Upper lobe of right lung (tissue), 1 donor: ENCODE measurements at regions not wholly inside any gene's neighbourhood (a gene's known extent, or its start where the extent isn't known, plus 50 kb on each side); places are given as distances from the start of the nearest gene placed in this dataset.
A peak's percentile ranks its signal among the peaks of the same experiment; 100 is the strongest.

Experiments
- ATAC-seq: fragments of 200-7000 bp; cut with Tn5 transposase; one replicate; pipeline ENCODE4 v1.9.1; 2020; ENCODE audit warnings: mild to moderate bottlenecking, moderate library complexity
- DNase-seq: peaks from one replicate; pipeline ENCODE4 v3.0.0-alpha.2; 2020
- H3K27ac ChIP-seq: fragments of 200-600 bp; one replicate; pipeline ENCODE4 v1.8.0; 2022
- H3K27me3 ChIP-seq: fragments of 200-600 bp; one replicate; pipeline ENCODE4 v1.8.0; 2022; ENCODE audit warnings: mild to moderate bottlenecking
- H3K36me3 ChIP-seq: fragments of 200-600 bp; one replicate; pipeline ENCODE4 v1.8.0; 2022
- H3K4me1 ChIP-seq: fragments of 200-600 bp; one replicate; pipeline ENCODE4 v1.8.0; 2022
- H3K4me3 ChIP-seq: fragments of 200-600 bp; one replicate; pipeline ENCODE4 v1.8.0; 2022; ENCODE audit warnings: mild to moderate bottlenecking
- H3K9me3 ChIP-seq: fragments of 200-600 bp; one replicate; pipeline ENCODE4 v1.8.0; 2022
- CTCF ChIP-seq: fragments of 200-600 bp; IDR thresholded peaks from one replicate; pipeline ENCODE4 v1.8.0; 2022; ENCODE audit warnings: antibody characterized with exemption
- intact Hi-C: fragments of 100-400 bp; cut with DNase I; formaldehyde crosslinking; loops from one replicate; pipeline ENCODE4 v1.11.0; 2022
- donor health status: DM: no; HTN: yes; CAD: no; lungs with severe emphysema.

- no peak overlapping the region for H3K4me3 ChIP-seq
- ATAC-seq (peak; percentile 79), DNase-seq (no peak)
- intact Hi-C loops, result no loop called here
- no peaks in the 10 kb centered on the region for H3K4me1 ChIP-seq
- no peaks in the 10 kb centered on the region for H3K27me3 ChIP-seq
- peak; percentile 21 for TF ChIP-seq CTCF
- no peak overlapping the region for H3K27ac ChIP-seq
- no peaks in the 10 kb centered on the region for H3K36me3 ChIP-seq
- H3K9me3 ChIP-seq, result no peaks in the 10 kb centered on the region
Observed at GRCh38 chr10:81820418-81820817, 54.6 kb upstream of the NRG3 start.
